ENCODE measurements at regions not wholly inside any gene's neighbourhood (a gene's known extent, or its start where the extent isn't known, plus 50 kb on each side); places are given as distances from the start of the nearest gene placed in this dataset.

DNA sequence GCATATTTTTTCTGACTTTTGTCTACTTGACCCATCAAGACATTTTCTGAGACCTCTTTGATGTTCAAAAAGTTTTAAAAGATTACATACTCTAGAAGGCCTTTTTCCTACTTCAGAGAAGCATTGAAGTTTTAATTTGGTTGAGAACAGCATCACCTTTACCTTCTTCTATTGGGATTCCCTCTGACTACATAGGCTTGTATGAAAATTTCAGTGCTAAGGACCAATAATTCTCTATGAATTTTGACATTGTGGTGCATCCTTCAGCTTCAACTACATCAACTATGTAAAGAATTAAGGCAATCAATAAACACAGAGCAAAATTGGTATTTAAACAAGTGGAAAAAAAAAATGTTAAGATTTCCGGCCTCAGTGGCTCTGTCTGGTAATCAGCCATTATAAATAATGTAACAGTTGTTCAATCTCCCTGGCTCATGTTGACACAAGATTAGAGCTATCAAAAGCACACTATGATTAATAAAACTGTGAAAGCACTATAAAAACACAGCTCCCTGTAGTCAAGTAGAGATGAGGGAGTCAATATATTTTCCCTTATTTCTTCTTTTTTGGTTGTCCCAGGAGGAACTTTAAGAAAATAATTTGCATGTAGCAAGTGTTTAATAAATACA is 627.0 kb upstream of the SYT4 start:
- no peak overlapping the region for H3K27ac ChIP-seq
- no peak for TF ChIP-seq ZFX (IDR thresholded peaks at IDR 0.05; ENCODE audit: borderline replicate concordance)
- TF ChIP-seq, protein P1, sequence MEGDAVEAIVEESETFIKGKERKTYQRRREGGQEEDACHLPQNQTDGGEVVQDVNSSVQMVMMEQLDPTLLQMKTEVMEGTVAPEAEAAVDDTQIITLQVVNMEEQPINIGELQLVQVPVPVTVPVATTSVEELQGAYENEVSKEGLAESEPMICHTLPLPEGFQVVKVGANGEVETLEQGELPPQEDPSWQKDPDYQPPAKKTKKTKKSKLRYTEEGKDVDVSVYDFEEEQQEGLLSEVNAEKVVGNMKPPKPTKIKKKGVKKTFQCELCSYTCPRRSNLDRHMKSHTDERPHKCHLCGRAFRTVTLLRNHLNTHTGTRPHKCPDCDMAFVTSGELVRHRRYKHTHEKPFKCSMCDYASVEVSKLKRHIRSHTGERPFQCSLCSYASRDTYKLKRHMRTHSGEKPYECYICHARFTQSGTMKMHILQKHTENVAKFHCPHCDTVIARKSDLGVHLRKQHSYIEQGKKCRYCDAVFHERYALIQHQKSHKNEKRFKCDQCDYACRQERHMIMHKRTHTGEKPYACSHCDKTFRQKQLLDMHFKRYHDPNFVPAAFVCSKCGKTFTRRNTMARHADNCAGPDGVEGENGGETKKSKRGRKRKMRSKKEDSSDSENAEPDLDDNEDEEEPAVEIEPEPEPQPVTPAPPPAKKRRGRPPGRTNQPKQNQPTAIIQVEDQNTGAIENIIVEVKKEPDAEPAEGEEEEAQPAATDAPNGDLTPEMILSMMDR (IDR thresholded peaks at IDR 0.05): no peak

DNA sequence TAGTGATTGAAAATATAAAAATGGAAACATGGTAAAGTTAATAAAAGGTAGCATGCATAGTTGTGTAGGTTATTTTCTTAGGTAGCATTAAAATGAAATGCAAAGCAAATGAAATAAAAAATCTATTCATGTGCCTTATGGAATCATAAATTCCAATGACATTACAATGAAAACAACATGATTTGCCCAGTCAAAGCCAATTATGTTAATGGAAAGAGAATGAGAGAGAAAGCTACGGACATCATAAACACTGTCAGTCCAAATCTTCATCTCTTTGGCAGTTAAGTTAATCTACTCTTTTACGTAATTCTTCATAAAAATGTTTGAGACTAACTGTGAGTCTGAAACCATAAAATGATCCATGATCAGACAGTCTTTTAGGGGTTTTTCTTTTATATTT is 636.7 kb upstream of the SYT4 start:
- TF ChIP-seq, protein P1 (IDR thresholded peaks at IDR 0.05): no peak
- TF ChIP-seq ZFX (IDR thresholded peaks at IDR 0.05; ENCODE audit: borderline replicate concordance): no peak
- no peak overlapping the region for H3K27ac ChIP-seq

DNA sequence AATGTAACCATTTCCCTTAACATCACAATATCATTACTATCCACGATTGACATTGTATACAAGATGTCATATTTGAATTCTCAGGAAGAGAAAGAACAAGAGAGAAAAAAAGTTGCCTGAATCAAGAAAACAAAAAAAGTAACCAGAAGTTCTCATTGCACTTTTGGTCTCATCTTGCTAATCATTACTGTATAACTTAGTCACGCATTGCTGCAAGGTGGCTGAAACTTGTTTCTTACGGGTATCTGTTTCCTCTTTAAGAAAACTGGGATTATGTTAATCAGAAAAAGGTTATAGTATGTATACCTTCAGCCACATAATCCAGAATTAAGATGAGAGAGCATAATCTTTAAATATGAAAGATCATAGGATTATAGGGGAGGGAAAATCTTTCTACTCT is 639.7 kb upstream of the SYT4 start:
- no peak overlapping the region for H3K27ac ChIP-seq
- TF ChIP-seq, protein P1 (IDR thresholded peaks at IDR 0.05): no peak

DNA sequence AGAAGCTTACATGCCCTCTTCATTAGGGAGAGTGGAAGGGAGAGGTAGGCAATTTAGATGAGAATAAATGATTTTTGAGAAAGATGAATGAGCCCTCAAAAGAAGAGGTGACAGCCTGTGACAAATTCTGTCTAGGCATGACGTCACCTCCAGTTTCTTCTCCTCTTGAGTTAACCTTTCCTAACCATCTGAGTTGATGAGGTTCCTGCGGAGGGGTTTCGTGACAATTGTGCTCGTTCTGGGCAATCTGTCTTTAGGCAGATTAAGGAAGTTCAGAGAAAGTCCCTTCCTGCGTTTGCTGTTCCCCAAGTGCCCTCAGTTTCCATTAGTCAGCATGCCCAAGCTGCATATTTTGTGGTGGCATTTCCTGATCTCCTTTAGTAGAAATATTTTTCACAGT is 640.2 kb upstream of the SYT4 start:
- no peak overlapping the region for H3K27ac ChIP-seq
- TF ChIP-seq, protein P1 (IDR thresholded peaks at IDR 0.05): no peak
- no peak for TF ChIP-seq ZFX (IDR thresholded peaks at IDR 0.05; ENCODE audit: borderline replicate concordance)

DNA sequence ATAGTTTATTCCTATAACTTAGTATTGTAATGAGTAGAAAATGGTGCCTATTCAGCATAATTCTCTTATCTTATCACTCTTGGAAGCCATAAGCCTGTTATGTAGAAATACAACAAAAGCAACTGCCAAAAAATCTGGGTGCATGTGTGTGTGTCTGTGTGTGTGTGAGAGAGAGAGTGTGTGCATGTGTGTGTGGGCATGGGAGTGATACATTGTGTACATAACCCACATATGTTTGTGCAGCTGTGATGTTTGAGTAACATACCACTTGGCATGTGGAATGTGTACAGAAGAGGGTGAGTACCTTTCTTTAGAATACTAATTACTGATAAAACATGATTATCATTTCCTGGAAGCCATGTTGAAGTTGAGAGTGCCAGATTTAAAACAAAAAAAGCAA is 642.3 kb upstream of the SYT4 start:
- H3K27ac ChIP-seq: no peak overlapping the region
- TF ChIP-seq, protein P1 (IDR thresholded peaks at IDR 0.05): no peak
- no peak for TF ChIP-seq ZFX (IDR thresholded peaks at IDR 0.05; ENCODE audit: borderline replicate concordance)

DNA sequence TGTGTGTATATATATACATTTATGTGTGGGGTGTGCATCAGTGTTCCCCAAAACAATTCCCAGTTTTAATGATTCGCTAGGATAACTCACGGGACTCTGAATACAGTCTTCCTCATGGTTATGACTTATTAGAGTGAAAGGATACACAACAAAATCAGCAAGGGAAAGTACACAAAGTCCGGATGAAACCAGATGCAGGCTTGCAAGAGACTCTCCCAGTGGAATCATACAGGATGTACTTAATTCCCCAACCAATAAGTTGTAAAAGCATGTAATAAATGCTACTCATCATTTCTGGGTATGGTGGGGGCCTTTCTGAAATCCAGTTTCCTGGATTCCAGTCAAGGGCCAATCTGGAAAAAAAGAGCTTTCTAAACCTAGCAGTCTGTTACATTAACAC is 654.1 kb upstream of the SYT4 start:
- TF ChIP-seq, protein P1 (IDR thresholded peaks at IDR 0.05): no peak
- no peak for TF ChIP-seq ZFX (IDR thresholded peaks at IDR 0.05; ENCODE audit: borderline replicate concordance)
- H3K27ac ChIP-seq: no peak overlapping the region

DNA sequence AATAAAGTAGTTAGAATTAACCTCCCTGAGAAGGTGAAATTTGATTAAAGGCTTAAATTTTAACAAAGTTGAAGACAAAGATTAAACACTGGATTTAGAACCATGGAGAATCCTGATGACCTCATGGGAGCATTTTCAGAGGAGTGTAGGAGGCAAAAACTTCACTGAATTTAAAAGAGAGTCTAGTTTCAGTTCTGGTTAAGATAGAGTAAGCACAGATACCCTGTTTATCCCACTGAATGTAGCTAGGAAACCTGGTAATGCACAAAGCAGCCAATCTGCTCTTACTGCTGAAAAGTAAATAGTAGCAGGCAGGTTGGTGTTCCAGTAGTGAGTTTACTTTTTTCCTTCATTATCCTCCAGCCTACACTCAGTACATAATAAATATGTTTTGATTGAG is 654.9 kb upstream of the SYT4 start:
- no peak for TF ChIP-seq ZFX (IDR thresholded peaks at IDR 0.05; ENCODE audit: borderline replicate concordance)
- TF ChIP-seq, protein P1 (IDR thresholded peaks at IDR 0.05): no peak
- no peak overlapping the region for H3K27ac ChIP-seq
